Adrenal gland (tissue), 9 donors: ENCODE measurements at regions not wholly inside any gene's neighbourhood (a gene's known extent, or its start where the extent isn't known, plus 50 kb on each side); places are given as distances from the start of the nearest gene placed in this dataset.

Experiments
- DNase-seq, 7 donors: peaks; one replicate each; pipeline ENCODE4 v3.0.0-alpha.2; 2019 to 2020
- H3K27ac ChIP-seq, 5 donors: fragments of 200-600 bp; sonication (generic) in 4 of 5; 1 replicate in 3 of 5; 2 replicates in 2 of 5; pipeline versions ENCODE4 v1.5.1 to v1.8.0; 2016 to 2020; ENCODE audit warnings: mild to moderate bottlenecking in 1 of 5
- H3K27me3 ChIP-seq: fragments of 200-600 bp; 2 replicates; pipeline ENCODE4 v1.8.0; 2021
- H3K36me3 ChIP-seq, 2 donors: fragments of 200-600 bp; replicated peaks in 1 of 2; 1 replicate in 1 of 2; 2 replicates in 1 of 2; pipeline versions ENCODE4 v1.5.1 to v1.8.0; 2018 to 2022
- H3K4me1 ChIP-seq, 2 donors: fragments of 200-600 bp; replicated peaks in 1 of 2; 1 replicate in 1 of 2; 2 replicates in 1 of 2; pipeline versions ENCODE4 v1.5.1 to v1.8.0; 2018 to 2021
- H3K4me3 ChIP-seq, 4 donors: fragments of 200-600 bp; sonication (generic) in 3 of 4; one replicate each; pipeline ENCODE4 v1.5.1; 2016 to 2018
- H3K9me3 ChIP-seq, 3 donors: fragments of 200-600 bp; sonication (generic) in 1 of 3; replicated peaks in 1 of 3; 1 replicate in 2 of 3; 2 replicates in 1 of 3; pipeline versions ENCODE4 v1.5.1 to v1.8.0; 2016 to 2021
- CTCF ChIP-seq, 6 experiments: fragments of 450-650 bp in 4 of 6; fragments of 200-600 bp in 2 of 6; sonication (generic) in 1 of 6; IDR thresholded peaks; 1 replicate in 5 of 6; 2 replicates in 1 of 6; pipeline versions ENCODE4 v1.5.1 to v1.8.0; 2016 to 2021; ENCODE audit warnings: antibody characterized with exemption in 6 of 6, mild to moderate bottlenecking in 2 of 6, moderate library complexity in 1 of 6
- POLR2A ChIP-seq, 2 donors: fragments of 450-650 bp; IDR thresholded peaks; one replicate each; pipeline ENCODE4 v1.6.1; 2017; ENCODE audit warnings: antibody characterized with exemption in 2 of 2, mild to moderate bottlenecking in 2 of 2, moderate library complexity in 1 of 2
- WGBS, 4 donors: extraction: QIAGEN DNeasy Blood & Tissue Kit in 2 of 4; methylation state at CpG; one replicate each; pipeline versions ENCODE4 v1.1.5 to v1.1.7; 2013 to 2017; 5-methylcytosine and 5-hydroxymethylcytosine counted together
- intact Hi-C, 2 donors: fragments of 100-400 bp; cut with DNase I; formaldehyde crosslinking; loops; one replicate each; pipeline versions ENCODE4 v1.14.1 to v1.15.0; 2022 to 2023
- donor health status: healthy with polysubstance abuse.
- donor health status: Bipolar disorder and iron deficiency.
- donor health status: DM: yes; HTN: yes; CAD: no.
- donor health status: DM: no; HTN: no; CAD: no.
- donor health status: DM: no; HTN: no; CAD: no.

DNA sequence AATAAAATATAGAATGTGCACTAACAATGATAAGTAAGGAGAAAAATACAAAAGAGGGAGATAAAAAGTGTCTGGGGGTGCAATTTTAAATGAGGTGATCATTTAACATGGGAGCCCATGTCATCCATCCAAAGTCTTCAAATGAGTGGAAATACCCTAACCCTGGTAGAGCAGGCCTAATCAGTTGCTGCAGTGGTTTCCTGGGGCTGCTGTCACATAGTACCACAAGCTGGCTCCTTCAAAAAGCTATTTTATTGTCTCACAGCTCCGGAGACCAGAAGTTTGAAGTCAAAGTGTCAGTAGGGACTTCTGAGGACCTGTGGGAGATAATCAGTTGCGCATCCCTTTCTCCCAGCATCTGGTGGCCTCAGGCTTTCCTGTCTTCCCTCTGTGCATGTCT is 717.9 kb downstream of the DIAPH3 start:
- H3K27me3 ChIP-seq: no peaks in the 10 kb centered on the region
- intact Hi-C loops: no loop called here

GRCh38 chr13:59446391-59446790 is 717.3 kb downstream of the DIAPH3 start:
- Histone ChIP-seq H3K9me3 (no peaks in the 10 kb centered on the region), H3K4me3 (no peak overlapping the region), H3K27ac (no peak overlapping the region), H3K27me3 (no peaks in the 10 kb centered on the region), H3K36me3 (no peaks in the 10 kb centered on the region), H3K4me1 (no peaks in the 10 kb centered on the region)
- intact Hi-C loops: no loop called here
- TF ChIP-seq POLR2A (IDR thresholded peaks at IDR 0.05): no peak
- 78 to 93% (median 89%) methylated on average over 5 of the region's 5 CpGs for WGBS, 4 donors
- DNase-seq: no peak

More for the DNA sequence above, 717.9 kb downstream of the DIAPH3 start:
- WGBS, 4 donors: 68 to 88% (median 73%) methylated on average over 2 of the region's 2 CpGs
- TF ChIP-seq CTCF (IDR thresholded peaks at IDR 0.05): no peak
- no peak for TF ChIP-seq POLR2A (IDR thresholded peaks at IDR 0.05)
- Histone ChIP-seq H3K9me3 (no peaks in the 10 kb centered on the region), H3K4me3 (no peak overlapping the region), H3K4me1 (no peaks in the 10 kb centered on the region), H3K36me3 (no peaks in the 10 kb centered on the region), H3K27ac (no peak overlapping the region)
- DNase-seq: no peak

DNA sequence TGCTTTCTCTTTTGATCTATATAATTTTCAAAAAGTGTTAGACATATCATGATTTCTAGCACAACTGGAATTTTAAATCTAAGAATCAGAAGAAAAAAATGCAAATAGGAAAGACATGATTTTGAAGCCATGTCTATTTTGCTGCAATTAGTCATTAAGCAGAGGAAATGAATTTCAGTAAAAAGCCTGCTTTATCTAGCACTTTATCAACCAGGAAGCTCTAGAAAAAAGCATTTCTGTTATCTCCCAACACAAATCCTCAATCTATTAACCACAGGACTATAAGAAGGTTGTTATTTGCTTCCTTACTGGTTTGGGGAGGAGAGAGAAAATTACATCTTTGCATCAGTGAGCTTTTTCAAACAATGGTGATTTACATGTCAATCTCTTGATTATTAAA is 716.7 kb downstream of the DIAPH3 start:
- Histone ChIP-seq H3K27me3 (no peaks in the 10 kb centered on the region), H3K9me3 (no peaks in the 10 kb centered on the region), H3K4me1 (no peaks in the 10 kb centered on the region), H3K36me3 (no peaks in the 10 kb centered on the region), H3K4me3 (no peak overlapping the region), H3K27ac (no peak overlapping the region)
- intact Hi-C loops: no loop called here
- no peak for DNase-seq
- TF ChIP-seq POLR2A (IDR thresholded peaks at IDR 0.05): no peak
- no peak for TF ChIP-seq CTCF (IDR thresholded peaks at IDR 0.05)

- Histone ChIP-seq H3K9me3 (no peaks in the 10 kb centered on the region), H3K4me3 (no peak overlapping the region), H3K27ac (no peak overlapping the region), H3K27me3 (no peaks in the 10 kb centered on the region), H3K4me1 (no peaks in the 10 kb centered on the region), H3K36me3 (no peaks in the 10 kb centered on the region)
- WGBS, 4 donors: 80 to 90% (median 85%) methylated on average over 6 of the region's 6 CpGs
- TF ChIP-seq POLR2A (IDR thresholded peaks at IDR 0.05) (no peak), CTCF (IDR thresholded peaks at IDR 0.05) (no peak)
- no peak for DNase-seq
- intact Hi-C loops: no loop called here
Measured at GRCh38 chr13:59447846-59448620, 715.7 kb downstream of the DIAPH3 start.

- 60 to 73% (median 65%) methylated on average over 4 of the region's 4 CpGs for WGBS, 4 donors
- Histone ChIP-seq H3K27me3 (no peaks in the 10 kb centered on the region), H3K9me3 (no peaks in the 10 kb centered on the region), H3K4me3 (no peak overlapping the region), H3K4me1 (no peaks in the 10 kb centered on the region), H3K27ac (no peak overlapping the region), H3K36me3 (no peaks in the 10 kb centered on the region)
- no peak for DNase-seq
- intact Hi-C loops: no loop called here
- TF ChIP-seq CTCF (IDR thresholded peaks at IDR 0.05): no peak
- no peak for TF ChIP-seq POLR2A (IDR thresholded peaks at IDR 0.05)
Measured at GRCh38 chr13:59449750-59450149, 714.0 kb downstream of the DIAPH3 start.
